ENCODE measurements at regions not wholly inside any gene's neighbourhood (a gene's known extent, or its start where the extent isn't known, plus 50 kb on each side); places are given as distances from the start of the nearest gene placed in this dataset.
"Not testable (repeated sequence)": the region's sequence is repeated elsewhere in the genome, so short reads cannot be mapped to it uniquely, and the experiment has no call there.

GRCh38 chr20:18876394-18876793 lies 62.8 kb downstream of the SCP2D1 start:
- not testable (repeated sequence) for DNase-seq

DNA sequence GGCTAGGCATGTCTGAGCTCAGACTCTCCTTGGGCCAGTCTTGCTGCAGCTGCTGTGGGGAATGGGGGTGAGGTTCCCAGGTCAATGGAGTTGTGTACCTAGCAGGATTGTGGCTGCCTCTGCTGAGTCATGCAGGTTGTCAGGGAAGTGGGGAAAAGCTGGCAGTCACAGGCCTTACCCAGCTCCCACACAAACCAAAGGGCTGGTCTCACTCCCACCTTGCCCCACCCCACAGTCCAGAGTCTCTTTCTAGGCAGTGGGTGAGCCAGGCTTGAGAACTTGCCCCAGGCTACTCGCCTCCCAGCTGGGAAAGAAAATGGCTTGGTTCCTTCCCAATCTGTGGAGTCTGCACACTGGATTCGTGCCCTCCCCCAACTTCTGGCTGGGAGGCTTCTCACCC lies 65.7 kb downstream of the SCP2D1 start:
- no peak for DNase-seq

GRCh38 chr20:18886756-18887155 lies 73.2 kb downstream of the SCP2D1 start:
- no peak for DNase-seq

DNA sequence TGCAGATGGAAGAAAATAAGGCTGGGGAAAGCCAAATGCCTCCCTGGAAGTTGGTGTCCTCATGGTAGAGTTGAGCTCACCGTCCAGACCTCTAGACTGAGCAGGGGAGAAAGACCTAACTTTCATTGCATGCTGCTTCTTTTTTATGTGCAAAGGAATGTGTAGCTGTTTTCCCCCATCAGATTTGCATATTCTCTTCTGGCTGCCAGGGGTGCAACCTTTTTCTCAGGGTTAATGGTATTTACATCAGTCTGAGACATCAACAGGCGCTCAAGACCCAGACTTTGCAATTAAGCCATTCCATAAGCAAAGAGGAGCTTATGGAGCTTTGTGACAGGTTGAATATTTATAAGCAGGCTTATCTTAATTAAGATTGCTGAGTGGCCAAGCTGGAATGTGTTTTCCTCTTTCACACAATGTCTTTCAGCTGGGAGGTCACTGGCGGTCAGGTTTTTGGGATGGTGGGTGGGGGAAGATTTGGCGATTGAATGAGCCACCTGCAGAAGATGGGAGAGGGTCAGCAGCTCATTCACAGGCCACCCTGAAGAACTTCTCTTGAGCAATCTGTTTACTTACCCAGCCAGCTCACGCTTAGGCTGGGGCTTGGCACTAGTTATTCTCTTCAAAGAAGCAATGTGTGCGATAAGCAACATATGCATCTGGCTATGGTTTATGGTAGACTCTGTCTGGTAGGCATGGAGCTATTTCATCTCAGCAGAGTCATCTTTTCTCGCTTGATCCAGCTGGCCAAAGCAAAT lies 88.6 kb downstream of the SCP2D1 start:
- no peak for DNase-seq

- no peak for DNase-seq
Measured at GRCh38 chr20:18904192-18904591, 90.6 kb downstream of the SCP2D1 start.

DNA sequence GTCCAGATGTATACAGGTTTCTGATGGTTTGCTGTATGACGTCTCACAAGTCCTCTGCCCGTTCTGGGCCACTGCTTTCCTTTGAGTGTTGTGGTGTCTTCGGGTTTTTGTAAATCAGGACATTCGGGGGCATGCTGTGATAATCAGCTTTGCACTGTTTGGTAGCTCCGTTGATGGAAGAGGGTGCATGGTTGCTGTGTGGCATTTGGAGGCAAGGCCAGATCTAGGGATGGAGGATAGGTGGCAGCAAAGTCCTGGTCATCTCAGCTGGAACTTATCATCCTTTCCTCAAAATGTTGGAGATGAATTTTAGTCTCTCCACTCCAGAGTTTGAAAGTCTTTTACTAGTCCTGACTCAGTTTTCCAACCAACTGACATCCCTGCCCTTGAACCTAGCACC lies 91.0 kb downstream of the SCP2D1 start:
- peak in 1 of 56 donors; percentile 1 for DNase-seq

- no peak for DNase-seq
Measured at GRCh38 chr20:18906046-18906445, 92.5 kb downstream of the SCP2D1 start.

DNA sequence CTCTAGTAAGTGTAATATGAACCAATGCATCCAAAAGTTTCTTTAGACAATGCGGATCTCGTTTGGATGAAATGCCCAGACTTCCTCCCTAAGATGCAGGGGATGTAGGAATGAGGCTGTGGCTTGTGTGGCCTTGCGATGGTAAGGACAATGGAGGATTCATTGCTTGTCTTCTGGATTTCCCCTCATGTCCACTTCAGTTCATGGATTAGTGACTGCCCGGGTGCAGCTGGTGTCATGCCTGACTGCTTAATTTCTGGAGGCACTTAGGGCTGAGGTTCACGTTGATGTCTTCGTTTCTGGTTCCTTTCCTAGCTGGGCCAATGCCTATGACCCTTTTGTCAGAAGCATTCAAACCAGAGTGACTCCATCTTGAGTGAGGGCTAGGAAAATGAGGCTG lies 93.8 kb downstream of the SCP2D1 start:
- no peak for DNase-seq

GRCh38 chr20:18908109-18908508 lies 94.5 kb downstream of the SCP2D1 start:
- DNase-seq = no peak

- DNase-seq = no peak
Measured at GRCh38 chr20:18909254-18909653, 95.7 kb downstream of the SCP2D1 start.

DNA sequence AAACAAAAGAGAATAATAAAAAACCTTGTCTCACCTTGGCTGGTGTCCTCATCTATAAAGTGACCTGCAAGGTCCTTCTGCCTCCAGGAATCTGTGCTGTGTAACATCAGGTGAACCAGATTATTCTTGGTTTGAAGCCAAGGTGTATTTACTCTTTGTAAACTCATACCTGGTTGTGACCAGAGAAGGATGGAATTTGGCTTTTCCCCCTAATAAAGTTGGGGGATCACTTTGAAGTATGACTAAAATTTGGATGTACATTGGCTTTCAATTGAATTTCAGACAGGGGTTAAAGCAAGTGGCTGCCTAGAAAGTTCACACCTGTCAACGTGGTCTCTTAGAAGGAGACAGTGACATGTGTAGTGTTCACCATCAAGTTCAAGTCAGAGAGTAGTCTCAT lies 100.1 kb downstream of the SCP2D1 start:
- no peak for DNase-seq

DNA sequence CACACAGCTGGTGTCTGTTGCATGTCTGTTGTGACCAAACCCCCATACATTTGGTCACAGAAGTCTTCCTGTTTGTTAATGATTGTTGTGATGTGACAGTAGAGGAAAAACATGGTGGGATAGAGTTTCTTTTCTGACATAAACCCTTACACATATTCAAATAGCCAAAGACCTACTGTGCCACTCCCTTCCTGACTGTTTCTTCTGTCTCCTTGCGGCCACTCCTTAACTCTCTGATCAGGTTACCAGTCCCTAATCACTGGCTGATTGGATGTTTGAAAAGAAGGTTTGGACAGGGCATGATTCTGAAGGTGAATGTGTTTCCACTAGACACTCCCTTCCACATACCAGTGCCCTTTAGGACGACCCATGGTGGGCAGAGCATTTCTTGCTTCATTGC lies 101.2 kb downstream of the SCP2D1 start:
- no peak for DNase-seq

GRCh38 chr20:18916886-18917750 lies 103.5 kb downstream of the SCP2D1 start:
- no peak for DNase-seq

- DNase-seq = no peak
Measured at GRCh38 chr20:18919996-18920395, 106.4 kb downstream of the SCP2D1 start.

DNA sequence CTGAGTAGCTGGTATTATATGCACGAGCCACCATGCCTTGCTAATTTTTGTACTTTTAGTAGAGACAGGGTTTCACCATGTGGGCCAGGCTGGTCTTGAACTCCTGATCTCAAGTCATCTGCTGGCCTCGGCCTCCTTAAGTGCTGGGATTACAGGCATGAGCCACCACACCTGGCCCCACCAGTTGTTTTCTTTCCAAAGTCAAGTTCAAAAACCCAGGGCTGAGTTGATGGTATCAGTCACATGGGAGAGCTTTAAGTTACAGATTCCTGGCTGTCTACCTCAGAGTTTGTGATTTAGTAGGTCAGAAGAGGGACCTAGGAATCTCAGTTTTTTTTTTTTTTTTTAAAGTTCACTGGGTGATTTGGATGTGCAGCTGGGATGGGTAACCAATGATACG lies 107.7 kb downstream of the SCP2D1 start:
- DNase-seq = no peak

GRCh38 chr20:18922251-18922650 lies 108.7 kb downstream of the SCP2D1 start:
- no peak for DNase-seq

- no peak for DNase-seq
Measured at GRCh38 chr20:18922898-18923297, 109.3 kb downstream of the SCP2D1 start.

DNA sequence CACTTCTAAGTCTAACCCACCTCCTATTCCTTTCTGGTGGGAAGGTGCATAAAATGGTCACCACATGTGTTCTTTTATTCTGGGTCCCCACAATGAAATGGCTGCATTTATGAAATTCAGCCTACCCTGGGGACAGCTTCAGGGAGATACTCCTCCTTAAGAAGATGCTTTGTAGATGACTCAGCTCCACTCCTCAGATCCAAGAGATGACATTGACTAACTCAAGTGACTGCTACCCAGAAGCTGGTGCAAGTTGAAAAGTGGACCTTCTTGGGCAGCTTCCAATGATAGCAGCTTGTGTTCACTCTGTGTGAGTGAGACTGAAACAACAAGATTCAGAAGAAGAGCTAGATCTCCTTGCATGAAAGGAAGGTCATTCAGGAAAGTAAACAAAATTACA lies 113.4 kb downstream of the SCP2D1 start:
- DNase-seq = no peak

- DNase-seq = no peak
Measured at GRCh38 chr20:18928626-18929025, 115.0 kb downstream of the SCP2D1 start.

DNA sequence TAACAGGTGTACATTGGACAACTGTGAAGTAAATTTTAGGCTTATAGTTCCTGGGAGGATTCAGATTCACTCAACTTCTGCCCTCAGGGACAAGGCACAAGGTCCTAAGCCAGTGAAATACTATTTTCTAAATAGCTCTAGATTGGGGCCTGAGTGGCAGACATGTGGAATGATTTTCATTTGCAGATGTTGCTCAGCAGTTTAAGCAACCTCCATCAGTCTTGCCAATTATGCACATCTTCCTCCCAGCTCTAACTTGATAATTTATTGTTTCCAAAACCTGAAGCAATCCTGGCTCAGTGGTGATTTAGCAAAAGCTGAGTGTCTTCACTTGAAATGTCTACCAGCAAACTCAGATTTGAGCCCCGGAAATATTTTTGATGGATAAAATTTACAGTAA lies 116.2 kb downstream of the SCP2D1 start:
- DNase-seq = no peak

GRCh38 chr20:18943542-18943941 lies 130.0 kb downstream of the SCP2D1 start:
- DNase-seq = peak in 16 of 56 donors; percentile 1 to 25 (median 6)

- no peak for DNase-seq
Measured at GRCh38 chr20:18956890-18957289, 143.3 kb downstream of the SCP2D1 start.

DNA sequence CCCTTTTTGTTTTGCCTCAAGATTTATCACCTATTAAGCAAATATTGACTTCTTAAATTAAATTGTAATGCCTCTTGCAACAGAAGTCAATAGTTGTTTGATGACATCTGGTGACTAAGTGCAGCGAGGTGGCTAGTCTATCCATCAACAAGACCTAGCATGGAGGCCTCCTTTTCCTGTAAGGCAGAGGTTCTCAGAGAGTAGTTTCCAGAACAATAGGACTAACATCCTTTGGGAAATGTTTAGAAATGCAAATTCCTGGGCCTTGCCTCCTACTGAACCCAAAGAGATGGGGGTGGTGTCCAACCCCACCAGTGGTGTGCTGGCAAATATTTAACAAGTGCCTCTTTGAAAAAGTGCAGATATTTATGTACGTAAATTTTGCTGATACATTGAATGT lies 143.7 kb downstream of the SCP2D1 start:
- no peak for DNase-seq

Data from nucleus accumbens (tissue), 56 donors.